OCI-LY3 (cell line): ENCODE measurements at regions not wholly inside any gene's neighbourhood (a gene's known extent, or its start where the extent isn't known, plus 50 kb on each side); places are given as distances from the start of the nearest gene placed in this dataset.

Source experiments
- H2AFZ ChIP-seq: fragments of 200-600, 300-600 bp; shearing (Covaris generic); 2 replicates; pipeline ENCODE4 v1.6.0; 2014; ENCODE audit warnings: antibody characterized with exemption, low read depth, low read length
- H3K27ac ChIP-seq: fragments of 200-600, 300-600 bp; sonication (generic); 2 replicates; pipeline ENCODE4 v1.5.1; 2014; ENCODE audit warnings: mild to moderate bottlenecking, low read length, moderate library complexity, mixed read lengths
- H3K27me3 ChIP-seq: fragments of 200-600, 300-600 bp; sonication (generic); 2 replicates; pipeline ENCODE4 v1.6.1; 2014; ENCODE audit warnings: low read depth, low read length, mixed read lengths
- H3K36me3 ChIP-seq: fragments of 200-600, 300-600 bp; sonication (generic); replicated peaks from 2 replicates; pipeline ENCODE3; 2014; ENCODE audit warnings: low read depth, low read length, mixed read lengths
- H3K4me1 ChIP-seq: fragments of 300-600, 200-600 bp; sonication (generic); 2 replicates; pipeline ENCODE4 v1.6.1; 2014; ENCODE audit warnings: low read length, mixed read lengths
- H3K4me2 ChIP-seq: fragments of 200-600, 300-600 bp; sonication (generic); 2 replicates; pipeline ENCODE4 v1.6.1; 2014; ENCODE audit warnings: low read length, mixed read lengths
- H3K4me3 ChIP-seq: fragments of 300-600, 200-600 bp; sonication (generic); 2 replicates; pipeline ENCODE4 v1.5.1; 2014; ENCODE audit warnings: antibody characterized with exemption, mild to moderate bottlenecking, low read length, moderate library complexity
- H3K79me2 ChIP-seq: fragments of 300-600, 200-600 bp; shearing (Covaris generic); 2 replicates; pipeline ENCODE4 v1.6.1; 2014; ENCODE audit warnings: mild to moderate bottlenecking, low read length, mixed read lengths
- H3K9ac ChIP-seq: fragments of 300-600, 200-600 bp; shearing (Covaris generic); 2 replicates; pipeline ENCODE4 v1.6.0; 2014; ENCODE audit warnings: mild to moderate bottlenecking, low read length, moderate library complexity
- H3K9me3 ChIP-seq: fragments of 200-600, 300-600 bp; shearing (Covaris generic); 2 replicates; pipeline ENCODE4 v1.6.1; 2014; ENCODE audit warnings: low read length, mixed read lengths; ENCODE audit not compliant: insufficient read depth
- H4K20me1 ChIP-seq: fragments of 200-600, 300-600 bp; sonication (generic); 2 replicates; pipeline ENCODE4 v1.6.1; 2016; ENCODE audit warnings: low read length, mixed read lengths; ENCODE audit not compliant: insufficient read depth
- EZH2phosphoT487 ChIP-seq: fragments of 200-600 bp; shearing (Covaris generic); IDR thresholded peaks from 2 replicates; pipeline ENCODE4 v1.6.1; 2018; ENCODE audit warnings: antibody characterized with exemption, mixed run types, low read depth
- TF ChIP-seq, protein P1 (sequence below): fragments of 200-600, 300-600 bp; sonication (generic); IDR thresholded peaks from 2 replicates; pipeline ENCODE4 v1.5.1; 2014; ENCODE audit warnings: antibody characterized with exemption, low read length, low read depth

DNA sequence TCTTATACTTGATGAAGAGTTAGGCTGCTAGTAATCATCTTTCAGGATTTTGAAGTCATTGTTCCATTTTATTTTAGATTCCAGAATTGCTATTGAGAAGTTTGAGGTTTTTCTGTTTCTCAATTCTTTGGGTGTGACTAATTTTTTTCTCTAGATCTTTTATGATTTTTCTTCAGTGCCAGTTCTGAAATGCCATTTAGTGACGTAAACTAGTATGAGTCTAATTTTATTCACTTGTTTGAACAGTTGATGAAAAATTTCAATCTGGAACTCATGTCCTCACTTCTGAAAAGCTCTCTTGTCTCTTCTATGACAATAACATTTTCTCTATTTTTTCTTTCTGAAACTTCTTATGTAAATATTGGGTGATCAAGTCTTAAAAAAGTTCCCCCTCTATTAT is 188.5 kb upstream of the HTR2A start:
- Histone ChIP-seq H3K9ac (no peak overlapping the region), H4K20me1 (no peaks in the 10 kb centered on the region), H3K27ac (no peak overlapping the region), H3K79me2 (no peaks in the 10 kb centered on the region), H3K36me3 (no peaks in the 10 kb centered on the region), H3K9me3 (no peaks in the 10 kb centered on the region), H3K4me2 (no peak overlapping the region), H3K4me3 (no peak overlapping the region), H2AFZ (no peak overlapping the region), H3K4me1 (no peaks in the 10 kb centered on the region), H3K27me3 (no peaks in the 10 kb centered on the region)
- TF ChIP-seq, protein P1, sequence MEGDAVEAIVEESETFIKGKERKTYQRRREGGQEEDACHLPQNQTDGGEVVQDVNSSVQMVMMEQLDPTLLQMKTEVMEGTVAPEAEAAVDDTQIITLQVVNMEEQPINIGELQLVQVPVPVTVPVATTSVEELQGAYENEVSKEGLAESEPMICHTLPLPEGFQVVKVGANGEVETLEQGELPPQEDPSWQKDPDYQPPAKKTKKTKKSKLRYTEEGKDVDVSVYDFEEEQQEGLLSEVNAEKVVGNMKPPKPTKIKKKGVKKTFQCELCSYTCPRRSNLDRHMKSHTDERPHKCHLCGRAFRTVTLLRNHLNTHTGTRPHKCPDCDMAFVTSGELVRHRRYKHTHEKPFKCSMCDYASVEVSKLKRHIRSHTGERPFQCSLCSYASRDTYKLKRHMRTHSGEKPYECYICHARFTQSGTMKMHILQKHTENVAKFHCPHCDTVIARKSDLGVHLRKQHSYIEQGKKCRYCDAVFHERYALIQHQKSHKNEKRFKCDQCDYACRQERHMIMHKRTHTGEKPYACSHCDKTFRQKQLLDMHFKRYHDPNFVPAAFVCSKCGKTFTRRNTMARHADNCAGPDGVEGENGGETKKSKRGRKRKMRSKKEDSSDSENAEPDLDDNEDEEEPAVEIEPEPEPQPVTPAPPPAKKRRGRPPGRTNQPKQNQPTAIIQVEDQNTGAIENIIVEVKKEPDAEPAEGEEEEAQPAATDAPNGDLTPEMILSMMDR, result no peak
- no peak for TF ChIP-seq EZH2phosphoT487

DNA sequence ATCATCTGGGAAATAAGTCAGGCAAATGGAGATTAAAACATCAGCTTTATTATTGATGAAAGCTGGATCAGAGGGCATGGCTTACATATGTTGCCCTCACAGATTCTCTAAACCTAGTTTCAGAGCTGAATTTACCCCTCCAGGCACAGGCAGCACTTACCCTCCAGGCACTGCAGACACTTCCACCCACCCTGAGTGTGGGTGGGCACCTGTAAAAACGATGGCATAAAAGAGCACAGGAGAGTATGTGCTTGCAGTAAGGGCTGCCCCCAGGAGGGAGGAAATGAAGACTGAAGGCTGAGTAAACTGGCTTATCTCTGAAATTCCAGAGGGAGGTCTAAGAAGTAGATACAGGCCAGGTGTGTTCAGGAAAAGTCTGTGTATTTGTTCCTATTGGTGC is 185.0 kb upstream of the HTR2A start:
- H3K9ac ChIP-seq, result no peak overlapping the region
- H3K27me3 ChIP-seq, result no peaks in the 10 kb centered on the region
- H2AFZ ChIP-seq, result no peak overlapping the region
- no peak overlapping the region for H3K27ac ChIP-seq
- no peaks in the 10 kb centered on the region for H3K4me1 ChIP-seq
- no peak for TF ChIP-seq EZH2phosphoT487
- TF ChIP-seq, protein P1, result no peak
- H4K20me1 ChIP-seq, result no peaks in the 10 kb centered on the region
- no peak overlapping the region for H3K4me3 ChIP-seq
- no peaks in the 10 kb centered on the region for H3K9me3 ChIP-seq
- no peaks in the 10 kb centered on the region for H3K79me2 ChIP-seq
- H3K36me3 ChIP-seq, result no peaks in the 10 kb centered on the region
- H3K4me2 ChIP-seq, result no peak overlapping the region

DNA sequence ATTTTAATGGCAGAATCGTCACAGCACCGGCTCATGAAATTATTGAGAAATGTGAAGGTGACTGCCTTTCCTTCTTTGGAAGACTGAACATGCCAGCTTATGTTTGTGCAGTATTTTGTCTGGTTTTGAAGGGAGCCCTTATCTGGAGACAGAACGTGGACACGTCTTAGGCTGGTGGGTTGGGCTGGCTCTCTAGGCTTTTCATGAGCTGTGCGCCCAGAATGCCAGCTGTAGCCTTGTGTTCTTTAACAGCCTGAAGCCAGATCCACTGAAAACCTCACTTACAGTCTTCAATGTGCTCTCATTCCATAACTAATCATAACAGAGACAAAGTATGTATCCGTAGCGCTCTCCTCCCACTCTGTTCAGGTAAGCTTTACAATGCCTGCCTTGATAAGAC is 184.4 kb upstream of the HTR2A start:
- Histone ChIP-seq H3K9me3 (no peaks in the 10 kb centered on the region), H3K27me3 (no peaks in the 10 kb centered on the region), H3K4me1 (no peaks in the 10 kb centered on the region), H3K79me2 (no peaks in the 10 kb centered on the region), H3K4me3 (no peak overlapping the region), H2AFZ (no peak overlapping the region), H3K4me2 (no peak overlapping the region), H4K20me1 (no peaks in the 10 kb centered on the region), H3K36me3 (no peaks in the 10 kb centered on the region), H3K9ac (no peak overlapping the region), H3K27ac (no peak overlapping the region)
- TF ChIP-seq, protein P1, result no peak
- no peak for TF ChIP-seq EZH2phosphoT487

DNA sequence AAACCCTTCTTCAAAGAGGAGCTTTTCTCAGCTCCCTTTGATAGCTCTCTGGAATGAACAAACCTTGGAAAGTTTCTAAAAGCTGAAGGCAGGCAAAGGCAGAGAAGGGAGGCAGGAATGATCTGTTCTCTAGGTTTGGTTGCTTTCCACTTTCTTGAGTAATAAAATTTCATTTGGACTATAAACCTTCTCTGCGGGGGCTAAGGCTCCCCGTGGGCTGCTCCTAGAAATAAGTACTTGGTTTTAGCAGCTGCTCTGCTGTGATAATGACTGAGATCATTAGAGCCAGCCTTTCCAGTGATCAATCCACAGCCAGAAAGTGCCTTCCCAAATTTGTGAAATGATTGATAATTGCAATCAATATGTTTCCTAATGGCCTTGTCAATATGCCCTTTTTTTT is 183.8 kb upstream of the HTR2A start:
- no peak overlapping the region for H3K4me2 ChIP-seq
- TF ChIP-seq EZH2phosphoT487, result no peak
- TF ChIP-seq, protein P1, result no peak
- H3K4me3 ChIP-seq, result no peak overlapping the region
- H3K9me3 ChIP-seq, result no peaks in the 10 kb centered on the region
- H3K36me3 ChIP-seq, result no peaks in the 10 kb centered on the region
- no peaks in the 10 kb centered on the region for H3K79me2 ChIP-seq
- H2AFZ ChIP-seq, result no peak overlapping the region
- no peaks in the 10 kb centered on the region for H4K20me1 ChIP-seq
- H3K27ac ChIP-seq, result no peak overlapping the region
- no peak overlapping the region for H3K9ac ChIP-seq
- H3K27me3 ChIP-seq, result no peaks in the 10 kb centered on the region
- H3K4me1 ChIP-seq, result no peaks in the 10 kb centered on the region
